Hepatocyte (in vitro differentiated cells): ENCODE measurements at regions not wholly inside any gene's neighbourhood (a gene's known extent, or its start where the extent isn't known, plus 50 kb on each side); places are given as distances from the start of the nearest gene placed in this dataset.

Experiments used
- DNase-seq: peaks from one replicate; pipeline ENCODE4 v3.0.0-alpha.2; 2016; ENCODE audit warnings: low spot score
- H2AFZ ChIP-seq: fragments of 200-600 bp; sonication (generic); 2 replicates; pipeline ENCODE4 v1.6.0; 2016; ENCODE audit warnings: antibody characterized with exemption, mild to moderate bottlenecking
- H3K27ac ChIP-seq: fragments of 200-600 bp; sonication (generic); 2 replicates; pipeline ENCODE4 v1.5.1; 2016; ENCODE audit warnings: mild to moderate bottlenecking
- H3K27me3 ChIP-seq: fragments of 200-600 bp; sonication (generic); 2 replicates; pipeline ENCODE4 v1.6.1; 2016
- H3K36me3 ChIP-seq: fragments of 200-600 bp; sonication (generic); replicated peaks from 2 replicates; pipeline ENCODE4 v1.5.1; 2016; ENCODE audit warnings: low read depth; ENCODE audit not compliant: insufficient read depth
- H3K4me1 ChIP-seq: fragments of 200-600 bp; sonication (generic); 2 replicates; pipeline ENCODE4 v1.5.1; 2016; ENCODE audit warnings: mild to moderate bottlenecking, moderate library complexity; ENCODE audit not compliant: insufficient read depth
- H3K4me2 ChIP-seq: fragments of 200-600 bp; sonication (generic); 2 replicates; pipeline ENCODE4 v1.6.0; 2016
- H3K4me3 ChIP-seq: fragments of 200-600 bp; sonication (generic); 2 replicates; pipeline ENCODE4 v1.5.1; 2016; ENCODE audit warnings: mild to moderate bottlenecking
- H3K79me2 ChIP-seq: fragments of 200-600 bp; sonication (generic); 2 replicates; pipeline ENCODE4 v1.6.0; 2017; ENCODE audit warnings: mild to moderate bottlenecking
- H3K9me2 ChIP-seq: fragments of 200-600 bp; sonication (generic); replicated peaks from 2 replicates; pipeline ENCODE4 v1.6.0; 2017; ENCODE audit warnings: mild to moderate bottlenecking; ENCODE audit not compliant: insufficient read depth
- H3K9me3 ChIP-seq: fragments of 200-600 bp; sonication (generic); 2 replicates; pipeline ENCODE4 v1.5.1; 2016; ENCODE audit warnings: low read depth, mild to moderate bottlenecking
- H4K20me1 ChIP-seq: fragments of 200-600 bp; sonication (generic); 2 replicates; pipeline ENCODE4 v1.6.0; 2016; ENCODE audit warnings: mild to moderate bottlenecking; ENCODE audit not compliant: insufficient read depth, poor library complexity, severe bottlenecking
- CTCF ChIP-seq: fragments of 200-600 bp; sonication (generic); IDR thresholded peaks from 2 replicates; pipeline ENCODE4 v1.5.1; 2016; ENCODE audit warnings: antibody characterized with exemption, mild to moderate bottlenecking; ENCODE audit not compliant: poor library complexity
- EZH2 ChIP-seq: fragments of 200-600 bp; sonication (generic); IDR thresholded peaks from 2 replicates; pipeline ENCODE4 v1.6.1; 2016; ENCODE audit warnings: antibody characterized with exemption, mild to moderate bottlenecking, borderline replicate concordance
- EZH2phosphoT487 ChIP-seq: fragments of 200-600 bp; sonication (generic); IDR thresholded peaks from one replicate; pipeline ENCODE4 v1.6.1; 2018; ENCODE audit warnings: antibody characterized with exemption, mild to moderate bottlenecking, low read depth, moderate library complexity; ENCODE audit not compliant: unreplicated experiment, severe bottlenecking
- WGBS: methylation state at CpG from one replicate; pipeline ENCODE4 v1.1.6; 2016; ENCODE audit warnings: low lambda C conversion rate; ENCODE audit errors: missing lambda C conversion rate; 5-methylcytosine and 5-hydroxymethylcytosine counted together

GRCh38 chr4:136650541-136651277, 881.6 kb downstream of the PCDH18 start:
- H3K4me1 ChIP-seq, result no peaks in the 10 kb centered on the region
- no peaks in the 10 kb centered on the region for H3K27me3 ChIP-seq
- peak; percentile 19 for DNase-seq
- H2AFZ ChIP-seq, result no peak overlapping the region
- 33% methylated on average over 5 of the region's 5 CpGs for WGBS
- H3K9me2 ChIP-seq, result no peaks in the 10 kb centered on the region
- TF ChIP-seq EZH2 (no peak), EZH2phosphoT487 (no peak), CTCF (no peak)
- no peak overlapping the region for H3K4me2 ChIP-seq
- no peak overlapping the region for H3K4me3 ChIP-seq
- no peaks in the 10 kb centered on the region for H3K9me3 ChIP-seq
- no peak overlapping the region for H3K27ac ChIP-seq
- H3K36me3 ChIP-seq, result no peaks in the 10 kb centered on the region
- H3K79me2 ChIP-seq, result no peaks in the 10 kb centered on the region
- H4K20me1 ChIP-seq, result no peaks in the 10 kb centered on the region

GRCh38 chr4:136644279-136644678, 888.0 kb downstream of the PCDH18 start:
- Histone ChIP-seq H3K9me2 (no peaks in the 10 kb centered on the region), H3K36me3 (no peaks in the 10 kb centered on the region), H3K4me1 (no peaks in the 10 kb centered on the region), H3K27me3 (no peaks in the 10 kb centered on the region), H3K9me3 (no peaks in the 10 kb centered on the region), H4K20me1 (no peaks in the 10 kb centered on the region), H3K27ac (no peak overlapping the region), H2AFZ (no peak overlapping the region), H3K79me2 (no peaks in the 10 kb centered on the region), H3K4me3 (no peak overlapping the region), H3K4me2 (no peak overlapping the region)
- DNase-seq, result no peak
- TF ChIP-seq CTCF (no peak), EZH2 (no peak), EZH2phosphoT487 (no peak)

GRCh38 chr4:136643416-136643815, 888.9 kb downstream of the PCDH18 start:
- no peak for DNase-seq
- TF ChIP-seq EZH2, result no peak
- no peak for TF ChIP-seq EZH2phosphoT487
- TF ChIP-seq CTCF, result no peak

More at GRCh38 chr4:136643416-136643815, 888.9 kb downstream of the PCDH18 start:
- Histone ChIP-seq H3K36me3 (no peaks in the 10 kb centered on the region), H3K79me2 (no peaks in the 10 kb centered on the region), H4K20me1 (no peaks in the 10 kb centered on the region), H2AFZ (no peak overlapping the region), H3K4me1 (no peaks in the 10 kb centered on the region), H3K27ac (no peak overlapping the region), H3K4me2 (no peak overlapping the region), H3K9me3 (no peaks in the 10 kb centered on the region), H3K4me3 (no peak overlapping the region), H3K27me3 (no peaks in the 10 kb centered on the region), H3K9me2 (no peaks in the 10 kb centered on the region)
- WGBS, result 79% methylated on average over 2 of the region's 2 CpGs
